IMR-90 (cell line): ENCODE measurements at regions not wholly inside any gene's neighbourhood (a gene's known extent, or its start where the extent isn't known, plus 50 kb on each side); places are given as distances from the start of the nearest gene placed in this dataset.

Experiments
- ATAC-seq: fragments of 200-7000 bp; cut with Tn5 transposase; 2 replicates; pipeline ENCODE4 v1.9.1; 2020; ENCODE audit warnings: low read depth, mild to moderate bottlenecking, moderate library complexity
- BruUV-seq: library from RNA; stranded (reverse); fragments of 400-500 nt; replicated peaks from 2 replicates; lab custom pipeline; 2021; lab: Mats Ljungman, UMichigan
- CTCF ChIA-PET: fragments of 300-600 bp; formaldehyde crosslinking; extraction: SDS; loops from one replicate; lab custom pipeline; 2021; ENCODE audit warnings: antibody characterized with exemption; lab: Yijun Ruan, JAX
- POLR2A ChIA-PET: fragments of 300-600 bp; sonication (Branson Sonifier 250); formaldehyde crosslinking; loops from one replicate; lab custom pipeline; 2022; ENCODE audit warnings: antibody characterized with exemption; ENCODE audit not compliant: unreplicated experiment; lab: Charles Lee
- DNase-seq: peaks from one replicate; pipeline ENCODE4 v3.0.0; 2013
- H2AFZ ChIP-seq: replicated peaks from 2 replicates; pipeline ENCODE3; 2013; ENCODE audit warnings: low read length, mild to moderate bottlenecking; ENCODE audit not compliant: poor library complexity
- H2AK5ac ChIP-seq: 2 replicates; pipeline ENCODE4 v1.6.1; 2013; ENCODE audit warnings: low read depth, low read length, inconsistent platforms
- H2AK9ac ChIP-seq: replicated peaks from 2 replicates; pipeline ENCODE3; 2013; ENCODE audit warnings: mild to moderate bottlenecking, low read depth, low read length, moderate library complexity; ENCODE audit not compliant: poor library complexity
- H2BK120ac ChIP-seq: 2 replicates; pipeline ENCODE4 v1.6.1; 2013; ENCODE audit warnings: low read depth, low read length, inconsistent platforms
- H2BK15ac ChIP-seq: 3 replicates; pipeline ENCODE4 v1.6.1; 2013; ENCODE audit warnings: low read depth, low read length, inconsistent platforms
- H2BK20ac ChIP-seq: 2 replicates; pipeline ENCODE4 v1.6.1; 2013; ENCODE audit warnings: low read depth, mild to moderate bottlenecking, inconsistent platforms, low read length, moderate library complexity
- H2BK5ac ChIP-seq: 2 replicates; pipeline ENCODE4 v1.6.1; 2013; ENCODE audit warnings: mild to moderate bottlenecking, low read depth, low read length, inconsistent platforms; ENCODE audit not compliant: poor library complexity, severe bottlenecking
- H3K14ac ChIP-seq: replicated peaks from 2 replicates; pipeline ENCODE4 v1.6.1; 2013; ENCODE audit warnings: low read depth, low read length, inconsistent platforms
- H3K18ac ChIP-seq: 2 replicates; pipeline ENCODE4 v1.6.1; 2013; ENCODE audit warnings: low read depth, low read length, control low read depth
- H3K23ac ChIP-seq: 2 replicates; pipeline ENCODE4 v1.6.1; 2013; ENCODE audit warnings: low read depth, low read length, inconsistent platforms
- H3K27ac ChIP-seq: 2 replicates; pipeline ENCODE4 v1.5.1; 2013; ENCODE audit warnings: mild to moderate bottlenecking, control low read depth, low read length; ENCODE audit not compliant: insufficient read depth
- H3K27me3 ChIP-seq: 2 replicates; pipeline ENCODE4 v1.6.1; 2013; ENCODE audit warnings: low read length; ENCODE audit not compliant: control insufficient read depth, insufficient read depth
- H3K36me3 ChIP-seq: 2 replicates; pipeline ENCODE4 v1.6.1; 2013; ENCODE audit warnings: low read length, mixed read lengths; ENCODE audit not compliant: control insufficient read depth, insufficient read depth
- H3K4ac ChIP-seq: 2 replicates; pipeline ENCODE4 v1.6.1; 2013; ENCODE audit warnings: low read depth, low read length, inconsistent platforms
- H3K4me1 ChIP-seq: 2 replicates; pipeline ENCODE4 v1.6.1; 2013; ENCODE audit warnings: low read length, mixed read lengths; ENCODE audit not compliant: control insufficient read depth, insufficient read depth
- H3K4me2 ChIP-seq: 2 replicates; pipeline ENCODE4 v1.6.1; 2013; ENCODE audit warnings: low read depth, mild to moderate bottlenecking, control low read depth, low read length, moderate library complexity
- H3K4me3 ChIP-seq: 2 replicates; pipeline ENCODE4 v1.5.1; 2013; ENCODE audit warnings: low read depth, mild to moderate bottlenecking, control low read depth, low read length, moderate library complexity; ENCODE audit not compliant: insufficient read depth
- H3K56ac ChIP-seq: 2 replicates; pipeline ENCODE4 v1.6.1; 2013; ENCODE audit warnings: low read length, inconsistent platforms; ENCODE audit not compliant: insufficient read depth; ENCODE audit errors: extremely low read depth
- H3K79me1 ChIP-seq, 2 experiments: 2 replicates each; pipeline ENCODE4 v1.6.1; 2013; ENCODE audit warnings: low read length in 2 of 2, inconsistent platforms in 1 of 2, low read depth in 1 of 2
- H3K9ac ChIP-seq: 2 replicates; pipeline ENCODE4 v1.6.1; 2013; ENCODE audit warnings: low read depth, low read length, control low read depth
- H3K9me1 ChIP-seq: 2 replicates; pipeline ENCODE4 v1.6.1; 2013; ENCODE audit warnings: low read length, inconsistent platforms; ENCODE audit not compliant: insufficient read depth
- H3K9me3 ChIP-seq: 2 replicates; pipeline ENCODE4 v1.6.1; 2013; ENCODE audit warnings: low read length; ENCODE audit not compliant: control insufficient read depth, insufficient read depth
- H4K20me1 ChIP-seq: 2 replicates; pipeline ENCODE4 v1.6.1; 2013; ENCODE audit warnings: low read length, inconsistent platforms; ENCODE audit not compliant: insufficient read depth
- H4K5ac ChIP-seq: 2 replicates; pipeline ENCODE4 v1.6.1; 2013; ENCODE audit warnings: mild to moderate bottlenecking, low read depth, low read length, control low read depth
- H4K8ac ChIP-seq, 2 experiments: 2 replicates each; pipeline ENCODE4 v1.6.1; 2013; ENCODE audit warnings: low read depth in 2 of 2, low read length in 2 of 2, control low read depth in 1 of 2, inconsistent platforms in 1 of 2
- H4K91ac ChIP-seq: 2 replicates; pipeline ENCODE4 v1.6.1; 2013; ENCODE audit warnings: low read depth, low read length, inconsistent platforms; ENCODE audit not compliant: insufficient read depth
- BHLHE40 ChIP-seq: fragments of 150-350 bp; IDR thresholded peaks from 2 replicates; pipeline ENCODE4 v1.6.1; 2016; ENCODE audit warnings: mild to moderate bottlenecking, low read depth, low read length
- CEBPB ChIP-seq: IDR thresholded peaks from 2 replicates; pipeline ENCODE4 v1.6.1; 2012; ENCODE audit warnings: low read depth, low read length, improper control_type of control experiment
- CHD1 ChIP-seq: IDR thresholded peaks from 2 replicates; pipeline ENCODE4 v1.6.1; 2012; ENCODE audit warnings: low read depth, low read length, improper control_type of control experiment
- FOS ChIP-seq: fragments of 150-350 bp; IDR thresholded peaks from 2 replicates; pipeline ENCODE4 v1.6.1; 2016; ENCODE audit warnings: low read depth, low read length
- MAFK ChIP-seq: IDR thresholded peaks from 2 replicates; pipeline ENCODE4 v1.6.1; 2012; ENCODE audit warnings: low read depth, low read length, improper control_type of control experiment
- MAZ ChIP-seq: IDR thresholded peaks from 2 replicates; pipeline ENCODE4 v1.6.1; 2012; ENCODE audit warnings: low read depth, mild to moderate bottlenecking, low read length, improper control_type of control experiment, moderate library complexity, borderline replicate concordance
- MXI1 ChIP-seq: IDR thresholded peaks from 2 replicates; pipeline ENCODE4 v1.6.1; 2012; ENCODE audit warnings: low read depth, mild to moderate bottlenecking, low read length, moderate library complexity, borderline replicate concordance
- NFE2L2 ChIP-seq: fragments of 150-350 bp; IDR thresholded peaks from 2 replicates; pipeline ENCODE4 v1.6.1; 2016; ENCODE audit warnings: low read depth, mild to moderate bottlenecking, low read length
- POLR2A ChIP-seq: IDR thresholded peaks from 2 replicates; pipeline ENCODE4 v1.6.1; 2012; ENCODE audit warnings: mild to moderate bottlenecking, low read depth, low read length
- RAD21 ChIP-seq: IDR thresholded peaks from 2 replicates; pipeline ENCODE4 v1.6.1; 2012; ENCODE audit warnings: low read length, improper control_type of control experiment
- RCOR1 ChIP-seq: IDR thresholded peaks from 2 replicates; pipeline ENCODE4 v1.6.1; 2012; ENCODE audit warnings: mild to moderate bottlenecking, low read length, improper control_type of control experiment; ENCODE audit not compliant: insufficient replicate concordance
- RFX5 ChIP-seq: IDR thresholded peaks from 2 replicates; pipeline ENCODE4 v1.8.0; 2012; ENCODE audit warnings: low read depth, mild to moderate bottlenecking, low read length, moderate library complexity
- SMC3 ChIP-seq: fragments of 150-350 bp; IDR thresholded peaks from 2 replicates; pipeline ENCODE4 v1.6.1; 2016; ENCODE audit warnings: low read depth, mild to moderate bottlenecking, antibody characterized with exemption, low read length, moderate library complexity
- WGBS, 2 experiments: methylation state at CpG; one replicate each; pipeline versions ENCODE4 v1.1.5 to v1.1.7; 2013; ENCODE audit warnings: missing lambda C conversion rate in 2 of 2; ENCODE audit not compliant: insufficient read length in 1 of 2; ENCODE audit errors: extremely low coverage in 2 of 2; 5-methylcytosine and 5-hydroxymethylcytosine counted together
- dilution Hi-C: fragments of 300-500 bp; cut with HindIII; formaldehyde crosslinking; loops from one replicate; pipeline ENCODE4 v1.14.3; 2018; ENCODE audit warnings: low sequenced_read_pairs; ENCODE audit not compliant: unreplicated experiment
- in situ Hi-C: fragments of 300-500 bp; cut with MboI; formaldehyde crosslinking; loops from 3 replicates; pipeline ENCODE4 v1.14.3; 2019; ENCODE audit warnings: low sequenced_read_pairs, inconsistent platforms, mixed read lengths
- intact Hi-C: fragments of 100-400 bp; cut with micrococcal nuclease; formaldehyde crosslinking; loops from 2 replicates; pipeline ENCODE4 v1.10.0; 2022
- TF ChIP-seq, protein P1 (sequence below): fragments of 150-350 bp; IDR thresholded peaks from 2 replicates; pipeline ENCODE4 v1.6.1; 2016; ENCODE audit warnings: low read depth, mild to moderate bottlenecking, low read length, moderate library complexity, borderline replicate concordance
- TF ChIP-seq, protein P2 (sequence below): conservative IDR thresholded peaks from 2 replicates; pipeline ENCODE4 v1.5.1; 2012; ENCODE audit warnings: mild to moderate bottlenecking, low read depth, low read length, improper control_type of control experiment
- TF ChIP-seq, protein P3 (sequence below): fragments of 150-350 bp; IDR thresholded peaks from 2 replicates; pipeline ENCODE4 v1.6.1; 2017; ENCODE audit warnings: mild to moderate bottlenecking, antibody characterized with exemption, low read length, low read depth

DNA sequence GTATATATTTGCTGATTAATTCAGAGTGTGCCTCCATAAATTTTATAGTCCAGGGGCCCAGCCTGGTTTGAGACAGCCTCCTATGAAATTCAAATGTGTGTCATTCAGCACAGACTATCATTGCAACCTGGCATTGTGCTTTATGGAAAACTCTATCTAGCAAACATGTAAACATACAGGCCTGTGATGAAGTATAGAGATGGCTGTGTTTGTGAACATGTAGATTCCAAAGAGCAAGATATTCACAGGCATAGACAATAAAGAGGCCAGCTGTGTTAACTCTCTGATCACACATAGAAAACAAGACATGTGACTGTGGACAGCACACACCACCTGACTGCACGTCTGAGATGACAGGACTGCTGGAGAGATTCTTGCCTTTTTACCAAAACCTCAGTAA, 297.9 kb downstream of the EN1 start:
- H2AK9ac ChIP-seq = no peak overlapping the region
- H3K36me3 ChIP-seq = no peaks in the 10 kb centered on the region
- POLR2A ChIA-PET = no interaction called here
- no peak overlapping the region for H2BK15ac ChIP-seq
- H2AFZ ChIP-seq = no peak overlapping the region
- intact Hi-C loops (no loop called here), in situ Hi-C loops (no loop called here), dilution Hi-C loops (no loop called here)
- no peaks in the 10 kb centered on the region for H3K9me1 ChIP-seq
- no peak overlapping the region for H3K23ac ChIP-seq
- BruUV-seq = no TSS peak
- H3K18ac ChIP-seq = no peak overlapping the region
- no peak overlapping the region for H3K4me3 ChIP-seq
- no peak overlapping the region for H2BK120ac ChIP-seq
- no CpG with 5 or more reads among the region's 1 CpG for WGBS, 2 experiments
- H3K79me1 ChIP-seq = no peaks in the 10 kb centered on the region
- H3K27ac ChIP-seq = no peak overlapping the region
- no peak overlapping the region for H3K4ac ChIP-seq
- H2AK5ac ChIP-seq = no peak overlapping the region
- H3K56ac ChIP-seq = no peak overlapping the region
- H3K9me3 ChIP-seq = no peaks in the 10 kb centered on the region
- H2BK5ac ChIP-seq = no peak overlapping the region
- H3K14ac ChIP-seq = no peak overlapping the region
- no peak for ATAC-seq
- H3K9ac ChIP-seq = no peak overlapping the region
- no peaks in the 10 kb centered on the region for H4K20me1 ChIP-seq
- TF ChIP-seq RCOR1 (no peak), CEBPB (no peak), RAD21 (no peak), MXI1 (no peak), SMC3 (no peak), BHLHE40 (no peak), RFX5 (no peak), MAFK (no peak), MAZ (no peak), POLR2A (no peak), NFE2L2 (no peak), CHD1 (no peak), FOS (no peak)
- TF ChIP-seq, protein P1, sequence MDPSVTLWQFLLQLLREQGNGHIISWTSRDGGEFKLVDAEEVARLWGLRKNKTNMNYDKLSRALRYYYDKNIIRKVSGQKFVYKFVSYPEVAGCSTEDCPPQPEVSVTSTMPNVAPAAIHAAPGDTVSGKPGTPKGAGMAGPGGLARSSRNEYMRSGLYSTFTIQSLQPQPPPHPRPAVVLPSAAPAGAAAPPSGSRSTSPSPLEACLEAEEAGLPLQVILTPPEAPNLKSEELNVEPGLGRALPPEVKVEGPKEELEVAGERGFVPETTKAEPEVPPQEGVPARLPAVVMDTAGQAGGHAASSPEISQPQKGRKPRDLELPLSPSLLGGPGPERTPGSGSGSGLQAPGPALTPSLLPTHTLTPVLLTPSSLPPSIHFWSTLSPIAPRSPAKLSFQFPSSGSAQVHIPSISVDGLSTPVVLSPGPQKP = no peak
- TF ChIP-seq, protein P2, sequence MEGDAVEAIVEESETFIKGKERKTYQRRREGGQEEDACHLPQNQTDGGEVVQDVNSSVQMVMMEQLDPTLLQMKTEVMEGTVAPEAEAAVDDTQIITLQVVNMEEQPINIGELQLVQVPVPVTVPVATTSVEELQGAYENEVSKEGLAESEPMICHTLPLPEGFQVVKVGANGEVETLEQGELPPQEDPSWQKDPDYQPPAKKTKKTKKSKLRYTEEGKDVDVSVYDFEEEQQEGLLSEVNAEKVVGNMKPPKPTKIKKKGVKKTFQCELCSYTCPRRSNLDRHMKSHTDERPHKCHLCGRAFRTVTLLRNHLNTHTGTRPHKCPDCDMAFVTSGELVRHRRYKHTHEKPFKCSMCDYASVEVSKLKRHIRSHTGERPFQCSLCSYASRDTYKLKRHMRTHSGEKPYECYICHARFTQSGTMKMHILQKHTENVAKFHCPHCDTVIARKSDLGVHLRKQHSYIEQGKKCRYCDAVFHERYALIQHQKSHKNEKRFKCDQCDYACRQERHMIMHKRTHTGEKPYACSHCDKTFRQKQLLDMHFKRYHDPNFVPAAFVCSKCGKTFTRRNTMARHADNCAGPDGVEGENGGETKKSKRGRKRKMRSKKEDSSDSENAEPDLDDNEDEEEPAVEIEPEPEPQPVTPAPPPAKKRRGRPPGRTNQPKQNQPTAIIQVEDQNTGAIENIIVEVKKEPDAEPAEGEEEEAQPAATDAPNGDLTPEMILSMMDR = no peak
- TF ChIP-seq, protein P3, sequence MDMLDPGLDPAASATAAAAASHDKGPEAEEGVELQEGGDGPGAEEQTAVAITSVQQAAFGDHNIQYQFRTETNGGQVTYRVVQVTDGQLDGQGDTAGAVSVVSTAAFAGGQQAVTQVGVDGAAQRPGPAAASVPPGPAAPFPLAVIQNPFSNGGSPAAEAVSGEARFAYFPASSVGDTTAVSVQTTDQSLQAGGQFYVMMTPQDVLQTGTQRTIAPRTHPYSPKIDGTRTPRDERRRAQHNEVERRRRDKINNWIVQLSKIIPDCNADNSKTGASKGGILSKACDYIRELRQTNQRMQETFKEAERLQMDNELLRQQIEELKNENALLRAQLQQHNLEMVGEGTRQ = no peak
- CTCF ChIA-PET = interaction anchor here (0.6 kb wide), 1 partner anchor 1692 kb away, joined by 4 read pairs; no protein-coding TSS in a partner anchor
- H4K91ac ChIP-seq = no peak overlapping the region
- H4K8ac ChIP-seq = no peak overlapping the region
- no peaks in the 10 kb centered on the region for H3K27me3 ChIP-seq
- DNase-seq = no peak
- H2BK20ac ChIP-seq = no peak overlapping the region
- H3K4me1 ChIP-seq = no peaks in the 10 kb centered on the region
- no peak overlapping the region for H4K5ac ChIP-seq
- H3K4me2 ChIP-seq = no peak overlapping the region
